ENCODE measurements at regions not wholly inside any gene's neighbourhood (a gene's known extent, or its start where the extent isn't known, plus 50 kb on each side); places are given as distances from the start of the nearest gene placed in this dataset.

GRCh38 chr3:168485936-168486335, 390.2 kb upstream of the GOLIM4 start:
- no peak for DNase-seq
- H2AFZ ChIP-seq (ENCODE audit: low read depth, low read length), result no peak overlapping the region
- H3K4me1 ChIP-seq (ENCODE audit: insufficient read depth, low read length), result no peaks in the 10 kb centered on the region
- no peak overlapping the region for H3K4me2 ChIP-seq (ENCODE audit: insufficient read depth, low read length)
- TF ChIP-seq, protein P1, sequence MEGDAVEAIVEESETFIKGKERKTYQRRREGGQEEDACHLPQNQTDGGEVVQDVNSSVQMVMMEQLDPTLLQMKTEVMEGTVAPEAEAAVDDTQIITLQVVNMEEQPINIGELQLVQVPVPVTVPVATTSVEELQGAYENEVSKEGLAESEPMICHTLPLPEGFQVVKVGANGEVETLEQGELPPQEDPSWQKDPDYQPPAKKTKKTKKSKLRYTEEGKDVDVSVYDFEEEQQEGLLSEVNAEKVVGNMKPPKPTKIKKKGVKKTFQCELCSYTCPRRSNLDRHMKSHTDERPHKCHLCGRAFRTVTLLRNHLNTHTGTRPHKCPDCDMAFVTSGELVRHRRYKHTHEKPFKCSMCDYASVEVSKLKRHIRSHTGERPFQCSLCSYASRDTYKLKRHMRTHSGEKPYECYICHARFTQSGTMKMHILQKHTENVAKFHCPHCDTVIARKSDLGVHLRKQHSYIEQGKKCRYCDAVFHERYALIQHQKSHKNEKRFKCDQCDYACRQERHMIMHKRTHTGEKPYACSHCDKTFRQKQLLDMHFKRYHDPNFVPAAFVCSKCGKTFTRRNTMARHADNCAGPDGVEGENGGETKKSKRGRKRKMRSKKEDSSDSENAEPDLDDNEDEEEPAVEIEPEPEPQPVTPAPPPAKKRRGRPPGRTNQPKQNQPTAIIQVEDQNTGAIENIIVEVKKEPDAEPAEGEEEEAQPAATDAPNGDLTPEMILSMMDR (IDR thresholded peaks at IDR 0.05; ENCODE audit: borderline replicate concordance, extremely low read depth, low read length, poor library complexity, severe bottlenecking), result no peak
- no peak for TF ChIP-seq EZH2 (IDR thresholded peaks at IDR 0.05; ENCODE audit: borderline replicate concordance, low read depth, low read length, severe bottlenecking)
- H3K79me2 ChIP-seq (ENCODE audit: insufficient read depth, low read length), result no peaks in the 10 kb centered on the region
- no peaks in the 10 kb centered on the region for H3K9me3 ChIP-seq (ENCODE audit: insufficient read depth, low read length, severe bottlenecking)
- H3K36me3 ChIP-seq (ENCODE audit: insufficient read depth, low read length), result no peaks in the 10 kb centered on the region
- H3K27ac ChIP-seq (ENCODE audit: low read length), result no peak overlapping the region
- no peak overlapping the region for H3K9ac ChIP-seq (ENCODE audit: low read depth, low read length)
- no peaks in the 10 kb centered on the region for H4K20me1 ChIP-seq (ENCODE audit: insufficient read depth, low read length)
- no peak for ATAC-seq (ENCODE audit: insufficient read depth, low read depth)
- no peaks in the 10 kb centered on the region for H3K27me3 ChIP-seq (ENCODE audit: insufficient read depth, low read length, poor library complexity)
- H3K4me3 ChIP-seq (ENCODE audit: low read depth in 1 of 2, low read length in 2 of 2), result no peak overlapping the region

- H2AFZ ChIP-seq (ENCODE audit: low read depth, low read length), result no peak overlapping the region
- H3K9me3 ChIP-seq (ENCODE audit: insufficient read depth, low read length, severe bottlenecking), result no peaks in the 10 kb centered on the region
- H3K79me2 ChIP-seq (ENCODE audit: insufficient read depth, low read length), result no peaks in the 10 kb centered on the region
Observed at GRCh38 chr3:168476360-168476980, 380.7 kb upstream of the GOLIM4 start.

GRCh38 chr3:168475704-168476103, 380.0 kb upstream of the GOLIM4 start:
- H4K20me1 ChIP-seq (ENCODE audit: insufficient read depth, low read length), result no peaks in the 10 kb centered on the region
- TF ChIP-seq, protein P1 (IDR thresholded peaks at IDR 0.05; ENCODE audit: borderline replicate concordance, extremely low read depth, low read length, poor library complexity, severe bottlenecking), result no peak
- H3K27me3 ChIP-seq (ENCODE audit: insufficient read depth, low read length, poor library complexity), result no peaks in the 10 kb centered on the region
- H3K27ac ChIP-seq (ENCODE audit: low read length), result no peak overlapping the region
- no peak overlapping the region for H3K9ac ChIP-seq (ENCODE audit: low read depth, low read length)
- no peak overlapping the region for H2AFZ ChIP-seq (ENCODE audit: low read depth, low read length)
- no peak overlapping the region for H3K4me3 ChIP-seq (ENCODE audit: low read depth in 1 of 2, low read length in 2 of 2)
- ATAC-seq (ENCODE audit: insufficient read depth, low read depth) (no peak), DNase-seq (no peak)
- no peaks in the 10 kb centered on the region for H3K79me2 ChIP-seq (ENCODE audit: insufficient read depth, low read length)
- H3K36me3 ChIP-seq (ENCODE audit: insufficient read depth, low read length), result no peaks in the 10 kb centered on the region
- no peak overlapping the region for H3K4me2 ChIP-seq (ENCODE audit: insufficient read depth, low read length)
- H3K4me1 ChIP-seq (ENCODE audit: insufficient read depth, low read length), result no peaks in the 10 kb centered on the region
- H3K9me3 ChIP-seq (ENCODE audit: insufficient read depth, low read length, severe bottlenecking), result no peaks in the 10 kb centered on the region

More at GRCh38 chr3:168476360-168476980, 380.7 kb upstream of the GOLIM4 start:
- no peak overlapping the region for H3K4me2 ChIP-seq (ENCODE audit: insufficient read depth, low read length)
- ATAC-seq (ENCODE audit: insufficient read depth, low read depth) (no peak), DNase-seq (no peak)
- no peaks in the 10 kb centered on the region for H3K36me3 ChIP-seq (ENCODE audit: insufficient read depth, low read length)
- H3K4me1 ChIP-seq (ENCODE audit: insufficient read depth, low read length), result no peaks in the 10 kb centered on the region
- no peak overlapping the region for H3K27ac ChIP-seq (ENCODE audit: low read length)
- no peak overlapping the region for H3K9ac ChIP-seq (ENCODE audit: low read depth, low read length)
- H4K20me1 ChIP-seq (ENCODE audit: insufficient read depth, low read length), result no peaks in the 10 kb centered on the region
- H3K4me3 ChIP-seq (ENCODE audit: low read depth in 1 of 2, low read length in 2 of 2), result no peak overlapping the region
- TF ChIP-seq, protein P1 (IDR thresholded peaks at IDR 0.05; ENCODE audit: borderline replicate concordance, extremely low read depth, low read length, poor library complexity, severe bottlenecking), result no peak
- TF ChIP-seq EZH2 (IDR thresholded peaks at IDR 0.05; ENCODE audit: borderline replicate concordance, low read depth, low read length, severe bottlenecking), result no peak
- H3K27me3 ChIP-seq (ENCODE audit: insufficient read depth, low read length, poor library complexity), result no peaks in the 10 kb centered on the region
